ENCODE measurements at regions not wholly inside any gene's neighbourhood (a gene's known extent, or its start where the extent isn't known, plus 50 kb on each side); places are given as distances from the start of the nearest gene placed in this dataset.

- DNase-seq: no peak
These were observed 141.7 kb downstream of the ZFP36L2 start for GRCh38 chr2:43084699-43085091.

DNA sequence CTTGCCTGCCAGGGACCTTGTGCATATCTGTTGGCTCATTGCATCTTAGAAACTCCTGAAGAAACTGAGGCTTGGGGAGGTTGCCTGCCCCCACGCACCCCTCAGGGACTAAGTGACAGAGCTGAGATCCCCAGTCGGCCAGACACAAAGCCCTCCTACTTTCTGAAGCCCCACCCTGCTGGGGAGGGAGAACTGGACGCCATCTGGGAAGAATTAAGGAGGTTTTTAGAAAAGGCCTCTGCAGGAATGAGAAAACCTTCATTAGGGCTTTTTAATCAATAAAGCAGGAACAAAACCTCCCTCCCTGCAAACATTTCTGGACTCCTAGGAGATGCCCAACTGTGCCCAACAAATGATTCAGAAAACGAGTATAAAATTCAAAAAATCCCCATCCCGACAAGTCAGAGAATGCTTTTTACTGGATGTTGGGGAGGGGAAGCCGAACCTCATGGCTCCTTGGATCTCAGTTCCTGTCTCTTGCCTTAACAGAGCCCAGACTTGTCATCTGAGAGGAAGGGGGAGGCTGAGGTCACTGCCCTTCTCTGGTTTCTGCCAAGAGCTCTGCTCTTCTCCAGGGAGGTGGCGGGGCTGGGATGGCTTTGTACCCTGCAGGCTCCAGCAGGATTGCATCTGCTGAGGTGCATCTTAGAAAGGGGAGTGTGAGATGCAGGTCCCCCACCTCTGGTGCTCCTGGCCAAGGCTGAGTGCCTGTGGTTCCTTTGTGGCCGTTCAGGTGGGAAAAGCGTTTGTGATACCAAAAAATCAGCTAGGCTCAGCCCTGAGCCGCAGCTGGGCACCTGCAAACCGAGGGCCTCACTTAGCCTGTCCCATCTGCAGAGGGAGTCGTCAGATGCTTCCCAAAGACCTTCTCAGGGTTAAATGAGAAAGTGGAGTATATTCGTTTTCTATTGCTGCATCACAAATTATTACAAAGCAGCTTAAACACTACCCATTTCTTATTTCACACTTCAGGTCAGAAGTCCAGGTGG lies 142.4 kb downstream of the ZFP36L2 start:
- no peak for DNase-seq

DNA sequence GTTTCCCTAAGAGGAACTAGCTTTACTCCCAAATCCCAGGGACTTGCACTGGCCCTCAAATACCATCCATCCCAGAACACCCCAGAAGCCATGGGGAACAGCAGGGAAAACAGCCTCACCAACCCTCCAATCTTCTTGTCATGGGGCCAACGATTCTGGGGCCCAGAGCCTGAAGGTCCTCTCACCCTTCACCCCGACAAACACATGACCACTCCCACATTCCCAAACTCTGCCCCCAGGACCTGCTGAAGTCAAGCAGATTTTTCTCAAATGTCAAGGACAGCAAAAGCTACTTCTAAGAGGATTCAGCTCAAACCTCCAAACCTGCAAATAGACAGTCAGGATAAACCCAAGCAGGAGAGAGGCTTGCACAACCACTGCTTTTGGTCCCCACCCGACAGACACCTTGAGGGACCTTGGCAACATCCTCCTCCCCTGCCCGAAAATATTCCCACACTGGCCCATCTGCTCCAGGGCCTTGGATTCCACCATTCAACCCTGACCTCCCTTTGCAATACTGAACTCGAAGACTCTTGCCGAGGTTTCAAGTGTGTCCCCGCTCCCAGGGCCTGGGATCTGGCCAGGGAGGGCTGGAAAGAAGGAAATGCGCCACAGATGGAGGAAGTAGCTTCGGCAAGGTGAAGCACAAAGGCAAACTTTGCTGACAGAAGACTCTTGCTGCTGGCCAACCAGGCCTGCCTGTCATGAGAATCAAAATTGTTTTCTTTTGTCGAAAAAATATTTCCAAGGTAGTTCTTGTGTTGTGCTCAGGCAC lies 143.3 kb downstream of the ZFP36L2 start:
- DNase-seq: no peak

GRCh38 chr2:43082111-43082894 lies 144.1 kb downstream of the ZFP36L2 start:
- no peak for DNase-seq

DNA sequence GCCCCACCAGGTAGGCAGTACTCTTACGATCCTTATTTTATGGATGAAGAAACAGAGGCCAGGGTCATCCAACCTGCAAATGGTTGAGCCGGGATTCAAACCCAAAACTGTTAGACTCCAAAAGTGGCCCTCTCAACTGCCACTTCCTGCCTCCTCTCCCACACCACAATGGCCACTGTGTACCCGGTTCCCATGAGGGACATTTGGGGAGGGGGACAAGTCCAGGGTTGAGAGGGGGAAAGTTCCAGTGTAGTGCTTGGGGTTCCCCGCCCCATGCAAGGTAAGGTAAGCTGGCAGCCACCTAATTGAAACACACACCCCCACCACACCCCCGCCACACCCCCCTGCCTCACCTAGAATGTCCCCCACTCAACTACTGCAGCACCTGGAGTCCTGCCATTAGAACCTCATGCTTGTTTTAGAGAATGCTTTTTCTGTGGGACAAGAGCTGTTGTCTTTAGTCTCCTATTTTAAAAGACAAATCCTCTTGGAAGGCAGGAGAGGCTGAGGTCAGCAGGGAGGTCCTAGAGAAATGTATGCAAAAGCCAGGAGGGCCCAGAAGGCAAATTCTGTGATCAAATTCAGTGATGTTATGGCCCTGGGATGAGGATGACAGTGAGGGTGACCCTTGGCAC lies 145.2 kb downstream of the ZFP36L2 start:
- no peak for DNase-seq

DNA sequence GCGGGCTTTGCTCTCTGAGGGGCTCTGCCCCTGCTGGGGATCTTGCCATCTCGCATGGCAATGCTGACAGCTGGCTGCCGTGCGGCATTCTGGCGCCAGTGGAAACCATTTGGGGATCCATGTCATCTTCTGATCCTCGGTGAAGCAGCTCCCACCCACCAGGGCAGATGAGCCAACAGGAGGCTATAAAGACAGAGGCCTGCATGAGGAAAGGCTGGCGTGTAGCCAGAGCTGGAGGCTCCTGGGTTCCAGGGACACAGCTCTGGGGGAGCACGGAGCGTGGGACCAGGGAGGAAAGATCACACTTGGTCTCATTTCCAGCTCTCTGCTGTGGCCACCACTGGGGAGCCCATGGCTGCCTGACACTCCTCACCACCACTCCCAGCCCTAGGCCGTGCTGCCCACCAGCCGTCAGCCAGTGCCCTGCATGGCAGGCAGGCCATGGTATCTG lies 145.8 kb downstream of the ZFP36L2 start:
- DNase-seq: no peak

GRCh38 chr2:43078781-43079755 lies 147.3 kb downstream of the ZFP36L2 start:
- no peak for DNase-seq

GRCh38 chr2:43078301-43078700 lies 148.1 kb downstream of the ZFP36L2 start:
- DNase-seq: no peak

- no peak for DNase-seq
These were observed 148.5 kb downstream of the ZFP36L2 start for GRCh38 chr2:43077876-43078275.

DNA sequence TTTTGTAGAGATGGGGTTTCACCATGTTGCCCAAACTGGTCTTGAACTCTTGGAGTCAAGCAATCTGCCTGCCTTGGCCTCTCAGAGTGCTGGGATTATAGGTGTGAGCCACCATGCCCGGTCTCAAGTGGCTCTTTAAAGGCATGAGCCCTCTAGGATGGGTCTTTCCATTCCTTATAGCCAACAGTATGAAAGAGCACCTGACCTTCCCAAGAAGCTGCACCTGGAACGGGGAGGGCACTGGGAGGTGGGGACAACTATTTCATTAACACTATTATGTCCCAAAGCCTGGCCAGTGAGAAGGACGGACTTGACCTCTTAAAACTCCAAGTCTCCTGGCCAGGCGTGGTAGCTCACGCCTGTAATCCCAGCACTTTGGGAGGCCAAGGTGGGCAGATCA lies 149.7 kb downstream of the ZFP36L2 start:
- DNase-seq: no peak

DNA sequence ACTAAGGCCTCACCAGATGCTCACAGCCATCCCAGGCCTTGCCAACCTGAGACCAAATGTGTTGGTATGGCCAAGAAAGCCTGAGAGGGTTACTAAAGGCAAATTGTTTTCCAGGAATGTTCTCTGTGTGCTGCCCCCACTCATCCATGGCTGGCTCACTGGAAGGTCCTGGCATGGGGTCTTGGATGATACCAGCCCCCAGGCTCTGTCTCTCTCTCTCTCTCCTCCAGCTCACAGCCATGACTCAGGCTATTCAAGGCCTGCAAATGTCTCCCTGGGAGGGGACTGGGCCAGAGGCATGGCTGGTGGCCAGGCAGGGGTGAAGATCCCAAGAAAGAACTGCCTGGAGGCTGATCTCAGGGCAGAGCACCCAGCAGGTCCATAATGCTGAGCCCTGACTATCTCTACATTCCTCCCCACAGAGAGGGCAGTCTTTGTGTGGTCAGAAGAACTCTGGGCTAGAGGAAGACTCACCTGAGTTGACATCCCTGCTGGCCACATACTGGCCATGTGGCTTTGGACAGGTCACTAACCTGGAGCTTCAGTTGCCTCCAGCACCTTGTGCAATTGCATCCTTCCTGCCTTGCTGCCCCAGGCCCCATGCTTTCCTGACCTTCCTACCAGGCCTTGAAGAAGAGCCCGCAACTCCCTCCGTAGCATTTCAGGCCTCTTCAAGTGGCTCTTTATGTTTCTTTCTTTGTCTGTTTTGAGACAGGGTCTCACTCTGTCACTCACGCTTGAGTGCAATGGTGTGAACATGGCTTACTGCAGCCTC lies 150.4 kb downstream of the ZFP36L2 start:
- DNase-seq: no peak

DNA sequence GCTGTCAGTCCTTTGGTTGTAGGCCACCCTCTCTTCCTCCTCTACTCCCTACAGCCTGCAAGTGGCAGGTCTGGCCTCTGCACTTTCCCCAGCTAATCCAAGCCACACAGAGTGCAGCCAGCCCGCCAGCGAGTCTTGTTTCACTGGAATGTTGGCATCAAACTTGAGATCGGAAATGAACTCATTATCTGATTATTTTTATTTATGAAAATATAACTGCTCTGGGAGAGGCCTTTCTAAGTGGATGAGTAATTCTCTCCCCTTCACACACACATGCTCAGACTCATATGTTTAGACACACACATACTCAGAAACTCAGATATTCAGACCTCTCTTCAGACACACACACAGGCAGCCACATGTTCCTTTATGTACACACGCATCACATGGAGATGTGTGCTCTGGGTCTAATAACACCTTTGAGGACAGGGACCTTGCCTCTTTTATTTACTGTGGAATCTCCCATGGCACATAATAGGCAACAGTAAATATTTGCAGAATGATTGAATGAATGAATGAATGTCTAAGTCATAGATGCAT lies 151.3 kb downstream of the ZFP36L2 start:
- no peak for DNase-seq

GRCh38 chr2:43074592-43075053 lies 151.8 kb downstream of the ZFP36L2 start:
- no peak for DNase-seq

DNA sequence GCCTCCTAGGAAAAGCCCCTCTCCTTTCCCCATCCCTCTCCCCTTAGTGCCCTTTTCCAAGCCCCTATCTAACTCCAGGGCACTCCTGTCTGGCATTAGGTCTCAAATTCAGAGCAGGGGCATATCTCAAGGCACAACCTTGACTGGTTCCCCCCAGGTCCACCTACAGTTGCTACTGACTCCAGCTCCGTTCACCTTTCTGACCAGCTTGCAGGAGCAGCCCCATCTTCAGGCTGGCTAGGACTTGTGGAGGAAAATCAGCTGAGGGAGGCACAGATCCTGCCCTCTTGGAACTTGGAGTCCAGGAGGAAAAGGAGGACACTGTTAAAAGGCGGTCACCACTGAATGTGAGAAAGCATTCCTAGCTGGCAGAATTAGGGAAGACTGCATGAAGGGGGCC lies 152.4 kb downstream of the ZFP36L2 start:
- no peak for DNase-seq

DNA sequence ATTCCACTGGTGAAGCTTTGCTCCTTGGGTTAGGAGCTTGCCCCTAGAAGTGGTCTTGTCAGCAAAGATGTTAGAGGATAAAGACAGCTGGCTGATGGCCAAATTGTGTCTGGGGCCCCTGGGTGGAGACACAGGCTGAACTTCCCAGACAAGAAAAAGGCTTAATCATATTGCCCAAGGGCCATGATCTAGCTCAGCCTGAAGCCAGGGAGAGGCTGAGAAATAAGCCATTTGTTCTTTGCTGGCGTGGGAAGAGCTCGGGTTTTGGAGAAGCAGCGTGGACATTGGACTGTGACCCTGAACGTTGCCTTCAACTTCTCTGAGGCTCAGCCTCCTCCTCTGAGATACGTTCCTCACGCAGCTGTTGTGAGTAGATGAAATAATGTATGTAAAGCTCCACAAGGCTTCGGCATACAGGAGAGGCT lies 153.0 kb downstream of the ZFP36L2 start:
- no peak for DNase-seq

DNA sequence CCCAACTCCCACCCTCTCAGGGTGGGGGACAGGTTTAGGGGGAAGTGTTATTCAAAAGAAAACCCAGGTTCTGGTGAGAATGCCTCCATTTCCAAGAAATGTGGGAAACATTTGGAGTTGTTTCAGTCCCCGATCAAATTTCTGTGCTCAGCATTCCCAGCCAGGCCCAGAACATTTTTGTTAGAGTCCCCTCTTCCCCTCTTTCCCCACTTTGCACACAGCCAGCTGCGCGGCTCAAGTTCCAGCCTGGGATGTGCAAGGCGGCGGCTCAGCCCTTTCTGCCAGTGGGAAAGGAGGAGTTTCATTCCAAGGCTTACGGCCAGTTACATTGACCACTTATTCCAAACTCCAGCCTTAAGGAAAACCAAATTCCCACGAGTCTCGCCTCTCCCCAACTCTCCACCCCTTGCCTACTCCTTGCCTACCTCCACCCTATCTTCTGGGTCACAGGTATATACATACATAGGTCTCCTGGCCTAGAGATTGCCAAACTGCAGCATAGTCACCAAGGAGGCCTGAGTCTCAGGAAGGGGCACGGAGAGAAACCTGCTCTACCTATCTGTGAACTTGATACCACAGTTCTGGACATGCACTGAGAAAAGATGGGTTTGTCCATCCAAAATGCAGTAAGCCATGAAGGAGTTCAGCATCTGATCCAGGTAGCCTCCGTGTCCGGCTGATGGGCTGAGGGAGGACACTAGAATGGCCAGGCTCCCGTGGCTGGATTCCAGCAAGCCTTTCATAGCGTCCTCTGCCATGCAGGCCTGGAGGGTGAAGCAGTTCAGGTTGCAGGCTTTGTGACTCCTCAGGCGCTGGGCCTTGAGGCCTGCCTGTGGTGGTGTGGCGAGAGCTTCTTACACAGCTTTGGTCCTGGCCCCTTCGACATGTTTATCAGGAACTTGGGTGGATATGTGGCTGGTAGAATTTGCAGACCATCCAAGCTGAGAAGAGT lies 154.5 kb downstream of the ZFP36L2 start:
- no peak for DNase-seq

DNA sequence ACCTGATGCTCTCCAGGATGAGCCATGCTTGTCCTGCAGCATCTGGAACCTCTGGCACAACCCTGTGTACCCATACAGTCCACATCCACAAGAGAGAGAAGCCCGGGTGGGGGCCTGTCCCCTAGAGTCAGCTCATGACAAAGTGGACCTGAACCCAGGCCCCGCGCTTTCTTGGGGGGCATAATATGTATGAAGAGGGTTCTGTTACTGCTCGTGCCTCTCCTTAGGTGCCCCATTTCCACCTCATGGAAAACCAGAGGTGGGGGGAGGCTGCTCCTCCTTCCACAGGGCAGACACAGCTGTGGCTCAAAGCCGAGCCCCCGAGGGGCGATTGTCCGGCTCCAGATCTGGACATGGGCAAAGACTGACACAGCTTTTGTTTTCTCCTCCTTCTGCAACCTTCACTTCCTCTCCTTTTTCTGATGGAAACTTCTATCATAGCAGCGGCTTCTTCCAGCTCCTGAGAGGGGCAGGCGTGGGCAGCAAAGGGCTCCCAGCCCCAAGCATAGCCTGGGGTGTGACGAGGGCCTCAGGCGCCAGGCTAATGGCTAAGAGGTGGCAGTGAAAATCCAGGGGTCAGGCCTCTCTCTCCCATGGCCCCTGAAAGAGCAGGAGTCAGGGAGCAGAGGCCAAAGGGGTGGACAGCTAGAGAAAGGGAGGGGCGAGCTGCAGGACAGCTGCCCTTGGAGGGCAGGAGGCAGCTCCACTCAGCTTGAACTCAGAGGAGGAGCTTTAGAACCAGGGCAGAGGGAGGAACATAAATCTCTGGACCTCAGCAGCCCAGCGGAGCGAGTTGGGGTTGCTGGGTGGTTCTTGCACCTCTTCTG lies 155.5 kb downstream of the ZFP36L2 start:
- DNase-seq: no peak

GRCh38 chr2:43070030-43070429 lies 156.4 kb downstream of the ZFP36L2 start:
- no peak for DNase-seq

All from stimulated activated CD4-positive, alpha-beta T cell treated with anti-CD3 and anti-CD28 coated beads, Interleukin-15, amount 100 ng/mL, for 24 hours (primary cell).